HL-60/S4 treated with retinoic acid at 250 ng/mL for 4 days and 3 days (cell line): ENCODE measurements at regions not wholly inside any gene's neighbourhood (a gene's known extent, or its start where the extent isn't known, plus 50 kb on each side); places are given as distances from the start of the nearest gene placed in this dataset.
"Not testable (repeated sequence)": the region's sequence is repeated elsewhere in the genome, so short reads cannot be mapped to it uniquely, and the experiment has no call there.

Experiments
- in situ Hi-C: fragments of 300-500 bp; cut with MboI; formaldehyde crosslinking; loops from 2 replicates; pipeline ENCODE4 v1.7.0; 2022; ENCODE audit warnings: low sequenced_read_pairs

GRCh38 chr15:95757171-95757570, 573.3 kb upstream of the NR2F2 start:
- in situ Hi-C loops, result no loop called here

- in situ Hi-C loops, result no loop called here
Observed at GRCh38 chr15:95758451-95758850, 572.0 kb upstream of the NR2F2 start.

- in situ Hi-C loops, result no loop called here
Observed at GRCh38 chr15:95758851-95759250, 571.6 kb upstream of the NR2F2 start.

- in situ Hi-C loops, result no loop called here
Observed at GRCh38 chr15:95760508-95760907, 570.0 kb upstream of the NR2F2 start.

DNA sequence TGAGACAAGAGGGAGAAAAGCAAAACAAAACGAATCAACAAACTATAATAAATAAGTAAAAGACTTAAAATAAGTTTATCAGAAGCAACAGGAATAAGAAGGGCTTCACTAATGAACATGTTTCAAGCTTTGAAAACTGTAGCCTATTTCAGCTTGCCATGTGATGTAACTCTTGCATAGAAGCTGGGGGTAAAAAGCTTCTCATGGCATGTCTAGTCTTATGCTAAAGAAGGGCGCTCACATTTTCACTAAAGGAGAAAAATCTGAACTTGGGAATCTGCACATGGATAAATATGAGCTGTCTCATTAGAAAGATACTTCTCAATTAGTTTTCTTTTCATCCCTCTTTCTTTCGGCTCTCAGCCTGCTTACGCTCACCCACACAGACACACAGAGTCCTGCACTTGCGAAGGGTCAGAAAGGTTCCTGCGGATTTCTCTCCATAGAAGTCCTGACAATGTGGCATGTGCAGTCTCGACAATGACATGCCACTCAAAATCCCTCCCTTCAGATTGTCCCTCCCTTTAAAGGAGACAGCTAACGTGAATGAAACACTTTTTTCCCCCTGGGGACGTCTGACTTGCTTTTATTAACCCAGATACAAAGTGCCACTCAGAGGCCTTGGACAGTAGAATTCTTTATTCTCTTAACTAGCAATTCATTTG, 568.9 kb upstream of the NR2F2 start:
- in situ Hi-C loops, result no loop called here

- in situ Hi-C loops, result no loop called here
Observed at GRCh38 chr15:95763426-95763825, 567.1 kb upstream of the NR2F2 start.

- in situ Hi-C loops, result no loop called here
Observed at GRCh38 chr15:95765161-95765560, 565.3 kb upstream of the NR2F2 start.

DNA sequence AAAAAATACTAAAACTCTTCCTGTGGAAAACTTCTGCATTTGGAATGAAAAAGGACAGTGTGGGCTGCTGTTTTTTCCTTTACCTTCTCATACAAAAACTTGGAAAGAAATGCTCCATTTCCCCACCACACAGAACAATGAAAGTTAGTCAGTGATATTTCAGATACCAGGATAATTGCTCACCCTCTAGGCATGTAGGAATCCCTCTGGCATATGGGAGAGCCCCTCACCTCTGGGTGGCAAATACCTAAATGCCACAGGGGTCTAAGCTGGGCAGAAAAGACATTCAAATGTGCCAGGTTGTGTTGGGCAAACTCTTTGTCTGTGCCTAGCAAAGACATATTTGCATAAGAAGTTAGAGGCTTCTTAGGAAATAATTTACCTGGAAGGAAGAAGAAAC, 560.3 kb upstream of the NR2F2 start:
- in situ Hi-C loops, result no loop called here

- in situ Hi-C loops, result no loop called here
Observed at GRCh38 chr15:95772982-95773381, 557.5 kb upstream of the NR2F2 start.

DNA sequence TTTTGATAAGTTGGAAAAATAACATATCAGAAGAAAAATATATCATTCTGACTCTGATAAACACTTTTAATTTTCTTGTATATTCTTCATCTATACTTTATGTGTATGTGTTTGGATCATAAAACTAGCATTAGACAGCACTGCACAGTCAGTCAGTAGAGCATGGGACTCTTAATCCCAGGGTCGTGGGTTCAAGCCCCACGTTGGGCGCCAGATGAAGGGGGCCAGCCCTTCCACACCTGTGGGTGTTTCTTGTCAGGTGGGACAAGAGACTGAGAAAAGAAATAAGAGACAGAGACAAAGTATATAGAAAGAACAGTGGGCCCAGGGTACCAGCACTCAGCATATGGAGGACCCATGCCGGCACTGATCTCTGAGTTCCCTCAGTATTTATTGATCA, 546.0 kb upstream of the NR2F2 start:
- in situ Hi-C loops, result no loop called here

DNA sequence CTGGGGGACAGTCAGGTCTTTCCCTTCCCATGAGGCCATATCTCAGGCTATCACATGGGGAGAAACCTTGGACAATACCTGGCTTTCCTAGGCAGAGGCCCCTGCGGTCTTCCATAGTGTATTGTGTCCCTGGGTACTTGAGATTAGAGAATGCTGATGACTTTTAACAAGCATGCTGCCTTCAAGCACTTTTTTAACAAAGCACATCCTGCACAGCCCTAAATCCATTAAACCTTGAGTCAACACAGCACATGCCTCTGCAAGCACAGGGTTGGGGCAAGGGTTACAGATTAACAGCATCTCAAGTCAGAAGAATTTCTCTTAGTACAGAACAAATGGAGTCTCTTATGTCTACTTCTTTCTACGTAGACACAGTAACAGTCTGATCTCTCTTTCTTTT, 545.2 kb upstream of the NR2F2 start:
- in situ Hi-C loops, result not testable (repeated sequence)

GRCh38 chr15:95793231-95793630, 537.3 kb upstream of the NR2F2 start:
- in situ Hi-C loops, result no loop called here

- in situ Hi-C loops, result no loop called here
Observed at GRCh38 chr15:95795386-95795785, 535.1 kb upstream of the NR2F2 start.

- in situ Hi-C loops, result no loop called here
Observed at GRCh38 chr15:95799286-95800200, 531.0 kb upstream of the NR2F2 start.

- in situ Hi-C loops, result no loop called here
Observed at GRCh38 chr15:95804484-95804883, 526.0 kb upstream of the NR2F2 start.

- in situ Hi-C loops, result no loop called here
Observed at GRCh38 chr15:95812491-95812890, 518.0 kb upstream of the NR2F2 start.

DNA sequence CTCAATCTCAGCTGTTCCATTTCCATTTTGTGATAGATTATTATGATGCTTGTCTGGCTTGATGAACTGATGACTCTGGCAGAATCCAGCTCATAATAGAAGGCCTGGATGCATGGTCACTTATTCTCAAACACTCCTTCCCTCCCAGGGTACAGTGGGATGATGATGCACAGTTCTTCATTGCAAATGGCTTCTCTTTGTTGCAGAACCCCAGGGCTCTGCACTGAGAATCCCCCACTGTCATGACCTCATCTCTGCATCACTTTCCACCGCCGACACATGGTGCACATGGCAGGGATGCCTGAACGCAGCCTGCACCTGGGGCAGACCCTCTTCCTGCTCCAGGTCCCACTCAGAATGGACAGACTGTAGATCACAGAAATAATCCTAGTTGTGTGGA, 515.6 kb upstream of the NR2F2 start:
- in situ Hi-C loops, result no loop called here

DNA sequence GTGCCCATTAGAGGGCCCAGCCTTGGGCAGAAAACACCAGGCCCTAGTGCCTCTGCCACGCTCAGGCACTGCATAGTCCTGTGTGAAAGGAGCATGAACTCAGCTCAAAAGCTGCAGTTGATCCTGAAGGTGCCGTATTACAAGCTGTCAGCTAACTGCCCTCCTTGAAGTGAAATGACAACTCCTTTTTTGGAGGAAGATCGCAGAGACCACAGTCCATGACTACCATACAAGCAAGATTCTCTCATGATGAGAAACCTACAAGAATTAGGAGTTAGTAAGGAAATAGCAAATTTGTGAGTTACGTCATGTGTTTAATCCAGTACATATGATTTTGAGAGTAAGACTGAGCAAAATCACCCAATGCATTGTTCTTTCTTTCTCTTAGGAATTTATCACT, 513.9 kb upstream of the NR2F2 start:
- in situ Hi-C loops, result no loop called here

GRCh38 chr15:95822961-95823360, 507.5 kb upstream of the NR2F2 start:
- in situ Hi-C loops, result no loop called here

GRCh38 chr15:95825208-95825607, 505.3 kb upstream of the NR2F2 start:
- in situ Hi-C loops, result no loop called here

- in situ Hi-C loops, result no loop called here
Observed at GRCh38 chr15:95825671-95826411, 504.7 kb upstream of the NR2F2 start.
